ENCODE measurements at regions not wholly inside any gene's neighbourhood (a gene's known extent, or its start where the extent isn't known, plus 50 kb on each side); places are given as distances from the start of the nearest gene placed in this dataset.
"Not testable (repeated sequence)": the region's sequence is repeated elsewhere in the genome, so short reads cannot be mapped to it uniquely, and the experiment has no call there.

- DNase-seq: no peak
Measured at GRCh38 chr19:28334419-28334818, 878.5 kb downstream of the UQCRFS1 start.

- DNase-seq: no peak
Measured at GRCh38 chr19:28333909-28334308, 879.0 kb downstream of the UQCRFS1 start.

- DNase-seq: no peak
Measured at GRCh38 chr19:28332886-28333285, 880.1 kb downstream of the UQCRFS1 start.

- no peak for DNase-seq
Measured at GRCh38 chr19:28332351-28332750, 880.6 kb downstream of the UQCRFS1 start.

- DNase-seq: no peak
Measured at GRCh38 chr19:28331596-28331995, 881.4 kb downstream of the UQCRFS1 start.

GRCh38 chr19:28330831-28331230, 882.1 kb downstream of the UQCRFS1 start:
- no peak for DNase-seq

- DNase-seq: no peak
Measured at GRCh38 chr19:28329429-28329828, 883.5 kb downstream of the UQCRFS1 start.

- no peak for DNase-seq
Measured at GRCh38 chr19:28327905-28328304, 885.0 kb downstream of the UQCRFS1 start.

GRCh38 chr19:28326746-28327145, 886.2 kb downstream of the UQCRFS1 start:
- DNase-seq: no peak

GRCh38 chr19:28324275-28325060, 888.5 kb downstream of the UQCRFS1 start:
- DNase-seq: no peak

GRCh38 chr19:28322945-28323344, 890.0 kb downstream of the UQCRFS1 start:
- DNase-seq: no peak

- DNase-seq: no peak
Measured at GRCh38 chr19:28322491-28322890, 890.5 kb downstream of the UQCRFS1 start.

- no peak for DNase-seq
Measured at GRCh38 chr19:28319918-28320317, 893.0 kb downstream of the UQCRFS1 start.

- no peak for DNase-seq
Measured at GRCh38 chr19:28319227-28319626, 893.7 kb downstream of the UQCRFS1 start.

GRCh38 chr19:28318469-28319179, 894.3 kb downstream of the UQCRFS1 start:
- DNase-seq: no peak

GRCh38 chr19:28316464-28316863, 896.5 kb downstream of the UQCRFS1 start:
- no peak for DNase-seq

- no peak for DNase-seq
Measured at GRCh38 chr19:28314756-28315155, 898.2 kb downstream of the UQCRFS1 start.

- no peak for DNase-seq
Measured at GRCh38 chr19:28314287-28314686, 898.7 kb downstream of the UQCRFS1 start.

- DNase-seq: no peak
Measured at GRCh38 chr19:28313633-28314032, 899.3 kb downstream of the UQCRFS1 start.

GRCh38 chr19:28312269-28312668, 900.7 kb downstream of the UQCRFS1 start:
- no peak for DNase-seq

GRCh38 chr19:28310829-28311228, 902.1 kb downstream of the UQCRFS1 start:
- not testable (repeated sequence) for DNase-seq

- DNase-seq: no peak
Measured at GRCh38 chr19:28309070-28309469, 903.9 kb downstream of the UQCRFS1 start.

GRCh38 chr19:28307963-28308362, 905.0 kb downstream of the UQCRFS1 start:
- DNase-seq: no peak

- DNase-seq: no peak
Measured at GRCh38 chr19:28307487-28307886, 905.5 kb downstream of the UQCRFS1 start.
